Natural killer cell (primary cell): ENCODE measurements at regions not wholly inside any gene's neighbourhood (a gene's known extent, or its start where the extent isn't known, plus 50 kb on each side); places are given as distances from the start of the nearest gene placed in this dataset.

ENCODE experiments used
- ATAC-seq, 3 donors: fragments of 150-1000 bp in 2 of 3; fragments of 200-7000 bp in 1 of 3; cut with Tn5 transposase; 1 replicate in 1 of 3; 2 replicates in 2 of 3; pipeline ENCODE4 v1.10.0; 2021; ENCODE audit warnings: mild to moderate bottlenecking in 2 of 3, moderate library complexity in 2 of 3
- DNase-seq, 2 donors: peaks; one replicate each; pipeline versions ENCODE4 v3.0.0 to v3.0.0-alpha.2; 2013 to 2021; ENCODE audit warnings: mixed read lengths in 1 of 2
- H3K27ac ChIP-seq: one replicate; pipeline ENCODE4 v1.5.1; 2013; ENCODE audit warnings: mild to moderate bottlenecking, low read length
- H3K27me3 ChIP-seq: one replicate; pipeline ENCODE4 v1.6.1; 2013; ENCODE audit warnings: low read length; ENCODE audit not compliant: control insufficient read depth, insufficient read depth
- H3K36me3 ChIP-seq: one replicate; pipeline ENCODE4 v1.6.1; 2013; ENCODE audit warnings: low read length; ENCODE audit not compliant: control insufficient read depth, insufficient read depth
- H3K4me1 ChIP-seq: one replicate; pipeline ENCODE4 v1.6.1; 2013; ENCODE audit warnings: low read length; ENCODE audit not compliant: control insufficient read depth, insufficient read depth
- H3K4me3 ChIP-seq: one replicate; pipeline ENCODE4 v1.5.1; 2013; ENCODE audit warnings: low read length
- H3K9me3 ChIP-seq: one replicate; pipeline ENCODE4 v1.6.1; 2013; ENCODE audit warnings: low read length; ENCODE audit not compliant: control insufficient read depth, insufficient read depth
- H3K27ac Mint-ChIP-seq, 2 donors: one replicate each; pipeline ENCODE4 v1.8.0; 2022; ENCODE audit warnings: mild to moderate bottlenecking in 2 of 2, mixed read lengths in 2 of 2, moderate library complexity in 1 of 2
- H3K27me3 Mint-ChIP-seq, 2 donors: one replicate each; pipeline ENCODE4 v1.8.0; 2022; ENCODE audit warnings: low read depth in 2 of 2, mixed read lengths in 2 of 2
- H3K36me3 Mint-ChIP-seq: one replicate; pipeline ENCODE4 v1.8.0; 2022; ENCODE audit warnings: mixed read lengths
- H3K4me1 Mint-ChIP-seq, 2 donors: one replicate each; pipeline ENCODE4 v1.8.0; 2022; ENCODE audit warnings: mixed read lengths in 2 of 2
- H3K4me3 Mint-ChIP-seq: one replicate; pipeline ENCODE4 v1.8.0; 2022; ENCODE audit warnings: mild to moderate bottlenecking, moderate library complexity, mixed read lengths
- H3K9me3 Mint-ChIP-seq, 2 donors: one replicate each; pipeline ENCODE4 v1.8.0; 2022; ENCODE audit warnings: mixed read lengths in 2 of 2
- WGBS: methylation state at CpG from one replicate; pipeline ENCODE4 v1.1.7; 2013; ENCODE audit warnings: missing lambda C conversion rate; ENCODE audit not compliant: insufficient coverage; 5-methylcytosine and 5-hydroxymethylcytosine counted together
- intact Hi-C: fragments of 100-400 bp; cut with micrococcal nuclease; formaldehyde crosslinking; loops from one replicate; pipeline ENCODE4 v1.14.2; 2022
- TF ChIP-seq, protein P1 (sequence below): fragments of 200-600 bp; IDR thresholded peaks from one replicate; pipeline ENCODE4 v1.8.0; 2022; ENCODE audit warnings: antibody characterized with exemption

DNA sequence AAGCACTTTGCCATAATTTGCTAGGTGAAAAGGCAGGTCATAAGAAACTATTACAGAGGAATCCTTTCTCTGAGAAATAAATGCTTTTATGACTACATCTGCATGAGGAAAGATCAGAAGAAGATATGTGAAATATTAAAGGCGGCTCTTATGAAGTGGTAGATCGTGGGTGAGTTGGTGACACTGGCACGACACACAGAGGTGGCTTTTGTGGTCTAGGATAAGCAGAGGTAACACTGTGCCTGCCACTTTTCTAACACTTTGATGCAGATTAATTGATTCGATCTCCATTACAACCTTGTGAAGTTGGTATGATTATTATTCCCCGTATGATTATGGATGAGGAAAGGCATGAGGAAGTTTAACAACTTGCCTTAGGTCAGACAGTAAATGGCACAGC, 60.0 kb upstream of the ELK3 start:
- no peak overlapping the region for H3K27ac ChIP-seq
- no peak overlapping the region for H3K27ac Mint-ChIP-seq
- no peaks in the 10 kb centered on the region for H3K9me3 Mint-ChIP-seq
- H3K27me3 Mint-ChIP-seq, result peaks cover 26 to 47% of the 10 kb centered on the region in 2 donors
- intact Hi-C loops, result no loop called here
- no peaks in the 10 kb centered on the region for H3K9me3 ChIP-seq
- H3K4me3 Mint-ChIP-seq, result no peak overlapping the region
- WGBS, result 32% methylated on average over 4 of the region's 5 CpGs
- DNase-seq (peak in 1 of 2 donors; percentile 35), ATAC-seq (peak in 1 of 3 donors; percentile 38)
- H3K36me3 ChIP-seq, result no peaks in the 10 kb centered on the region
- peaks cover 3% of the 10 kb centered on the region for H3K27me3 ChIP-seq
- peaks cover 5% of the 10 kb centered on the region in 2 donors for H3K4me1 Mint-ChIP-seq
- no peaks in the 10 kb centered on the region for H3K36me3 Mint-ChIP-seq
- H3K4me1 ChIP-seq, result peaks cover 4% of the 10 kb centered on the region
- TF ChIP-seq, protein P1, sequence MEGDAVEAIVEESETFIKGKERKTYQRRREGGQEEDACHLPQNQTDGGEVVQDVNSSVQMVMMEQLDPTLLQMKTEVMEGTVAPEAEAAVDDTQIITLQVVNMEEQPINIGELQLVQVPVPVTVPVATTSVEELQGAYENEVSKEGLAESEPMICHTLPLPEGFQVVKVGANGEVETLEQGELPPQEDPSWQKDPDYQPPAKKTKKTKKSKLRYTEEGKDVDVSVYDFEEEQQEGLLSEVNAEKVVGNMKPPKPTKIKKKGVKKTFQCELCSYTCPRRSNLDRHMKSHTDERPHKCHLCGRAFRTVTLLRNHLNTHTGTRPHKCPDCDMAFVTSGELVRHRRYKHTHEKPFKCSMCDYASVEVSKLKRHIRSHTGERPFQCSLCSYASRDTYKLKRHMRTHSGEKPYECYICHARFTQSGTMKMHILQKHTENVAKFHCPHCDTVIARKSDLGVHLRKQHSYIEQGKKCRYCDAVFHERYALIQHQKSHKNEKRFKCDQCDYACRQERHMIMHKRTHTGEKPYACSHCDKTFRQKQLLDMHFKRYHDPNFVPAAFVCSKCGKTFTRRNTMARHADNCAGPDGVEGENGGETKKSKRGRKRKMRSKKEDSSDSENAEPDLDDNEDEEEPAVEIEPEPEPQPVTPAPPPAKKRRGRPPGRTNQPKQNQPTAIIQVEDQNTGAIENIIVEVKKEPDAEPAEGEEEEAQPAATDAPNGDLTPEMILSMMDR, result no peak
- H3K4me3 ChIP-seq, result no peak overlapping the region

GRCh38 chr12:96136161-96136560, 58.0 kb upstream of the ELK3 start:
- no peak for ATAC-seq
- Mint-ChIP-seq H3K36me3 (no peaks in the 10 kb centered on the region), H3K27me3 (peaks cover 17 to 27% of the 10 kb centered on the region in 2 donors), H3K9me3 (no peaks in the 10 kb centered on the region), H3K4me3 (no peak overlapping the region), H3K27ac (no peak overlapping the region), H3K4me1 (peaks cover 5% of the 10 kb centered on the region in 2 donors)
- no peaks in the 10 kb centered on the region for H3K36me3 ChIP-seq
- H3K27ac ChIP-seq, result no peak overlapping the region
- intact Hi-C loops, result no loop called here
- no peaks in the 10 kb centered on the region for H3K9me3 ChIP-seq
- TF ChIP-seq, protein P1, result no peak
- no peak overlapping the region for H3K4me3 ChIP-seq
- DNase-seq, result no peak
- peaks cover 4% of the 10 kb centered on the region for H3K4me1 ChIP-seq
- peaks cover 1% of the 10 kb centered on the region for H3K27me3 ChIP-seq
- 87% methylated on average over 3 of the region's 3 CpGs for WGBS

DNA sequence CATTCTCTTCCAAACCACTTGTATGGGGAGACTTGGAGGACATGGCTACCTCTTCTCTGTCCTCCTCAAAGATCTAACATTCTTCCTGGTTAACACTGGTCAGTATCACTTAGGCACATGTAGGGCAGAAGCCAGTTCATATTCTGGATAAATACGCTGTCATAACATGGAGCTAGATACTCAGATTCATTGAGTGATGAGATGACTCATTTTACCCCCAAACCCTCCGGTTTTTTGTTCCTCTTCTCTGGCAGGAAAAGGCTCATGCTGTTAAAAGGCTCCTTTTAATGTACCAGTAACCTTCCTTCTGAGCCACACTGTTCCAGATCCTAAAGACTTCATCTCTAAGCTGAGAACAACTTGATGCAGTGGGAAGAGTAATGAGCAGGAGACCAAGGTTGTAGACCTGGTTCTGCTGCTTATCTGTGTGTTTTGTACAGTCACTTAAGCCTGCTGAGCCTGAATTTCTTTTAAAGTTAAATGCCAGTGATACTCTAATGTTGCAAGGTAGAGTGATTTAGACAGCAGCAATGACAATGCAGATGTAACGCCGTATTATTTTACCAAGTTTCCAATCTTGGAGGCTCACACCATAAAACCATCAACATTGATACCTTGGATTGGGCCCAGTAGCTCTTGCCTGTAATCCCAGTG, 57.3 kb upstream of the ELK3 start:
- ATAC-seq, result no peak
- H3K27ac Mint-ChIP-seq, result no peak overlapping the region

More for the DNA sequence above, 57.3 kb upstream of the ELK3 start:
- H3K27me3 Mint-ChIP-seq, result peaks cover 14 to 21% of the 10 kb centered on the region in 2 donors
- peaks cover 4% of the 10 kb centered on the region for H3K4me1 ChIP-seq
- WGBS, result 69% methylated on average over 2 of the region's 4 CpGs
- H3K4me3 ChIP-seq, result no peak overlapping the region
- H3K9me3 Mint-ChIP-seq, result no peaks in the 10 kb centered on the region
- intact Hi-C loops, result no loop called here
- H3K4me1 Mint-ChIP-seq, result peaks cover 5% of the 10 kb centered on the region in 2 donors
- TF ChIP-seq, protein P1, result no peak
- no peak overlapping the region for H3K27ac ChIP-seq
- H3K27me3 ChIP-seq, result no peaks in the 10 kb centered on the region
- H3K4me3 Mint-ChIP-seq, result no peak overlapping the region
- no peaks in the 10 kb centered on the region for H3K36me3 ChIP-seq
- DNase-seq, result no peak
- no peaks in the 10 kb centered on the region for H3K36me3 Mint-ChIP-seq
- no peaks in the 10 kb centered on the region for H3K9me3 ChIP-seq
